ENCODE measurements at regions not wholly inside any gene's neighbourhood (a gene's known extent, or its start where the extent isn't known, plus 50 kb on each side); places are given as distances from the start of the nearest gene placed in this dataset.

GRCh38 chr7:139131-139530, 53.2 kb upstream of the FAM20C start (continued):
- TF ChIP-seq ZNF462 (CRISPR knock-in tag; IDR thresholded peaks at IDR 0.05) (no peak), POLR2AphosphoS5 (IDR thresholded peaks at IDR 0.05; ENCODE audit: low read depth) (no peak), NANOG (IDR thresholded peaks at IDR 0.05; ENCODE audit: borderline replicate concordance) (no peak), ZNF331 (CRISPR knock-in tag; IDR thresholded peaks at IDR 0.05; ENCODE audit: low read depth) (no peak), JUNB (IDR thresholded peaks at IDR 0.05; ENCODE audit: unreplicated experiment) (no peak), STAT1 (IDR thresholded peaks at IDR 0.05; ENCODE audit: unreplicated experiment) (no peak), ZNF114 (CRISPR knock-in tag; IDR thresholded peaks at IDR 0.05) (no peak), CTCF (conservative IDR thresholded peaks at IDR 0.05; ENCODE audit: low read depth in 2 of 2) (no peak), CREB1 (CRISPR knock-in tag; IDR thresholded peaks at IDR 0.05; ENCODE audit: low read depth) (no peak), ETS1 (IDR thresholded peaks at IDR 0.05) (no peak)

Measured in GM23338 (cell line).